Gastrocnemius medialis (tissue), 4 donors: ENCODE measurements at regions not wholly inside any gene's neighbourhood (a gene's known extent, or its start where the extent isn't known, plus 50 kb on each side); places are given as distances from the start of the nearest gene placed in this dataset.
A peak's percentile ranks its signal among the peaks of the same experiment; 100 is the strongest.

Experiments used
- ATAC-seq, 2 donors: fragments of 150-250 bp; one replicate each; pipeline ENCODE4 v1.9.1; 2016
- DNase-seq, 2 donors: peaks; one replicate each; pipeline ENCODE4 v3.0.0-alpha.2; 2019
- H3K27ac ChIP-seq, 4 donors: fragments of 200-600 bp; sonication (generic); 1 replicate in 1 of 4; 2 replicates in 3 of 4; pipeline ENCODE4 v1.5.1; 2016 to 2018; ENCODE audit warnings: mild to moderate bottlenecking in 2 of 4, moderate library complexity in 1 of 4
- H3K27me3 ChIP-seq, 3 donors: fragments of 200-600 bp; sonication (generic) in 2 of 3; 1 replicate in 1 of 3; 2 replicates in 2 of 3; pipeline versions ENCODE4 v1.5.1 to v1.6.0; 2016 to 2019; ENCODE audit warnings: mild to moderate bottlenecking in 1 of 3, moderate library complexity in 1 of 3
- H3K36me3 ChIP-seq, 2 donors: fragments of 200-600 bp; sonication (generic) in 1 of 2; one replicate each; pipeline ENCODE4 v1.5.1; 2017 to 2018
- H3K4me1 ChIP-seq, 2 donors: fragments of 200-600 bp; sonication (generic) in 1 of 2; one replicate each; pipeline ENCODE4 v1.5.1; 2016 to 2017; ENCODE audit warnings: mild to moderate bottlenecking in 2 of 2
- H3K4me3 ChIP-seq, 4 donors: fragments of 200-600 bp; sonication (generic) in 3 of 4; 1 replicate in 1 of 4; 2 replicates in 3 of 4; pipeline ENCODE4 v1.5.1; 2016 to 2019; ENCODE audit warnings: mild to moderate bottlenecking in 2 of 4
- H3K9me3 ChIP-seq, 3 donors: fragments of 200-600 bp; sonication (generic) in 2 of 3; 1 replicate in 1 of 3; 2 replicates in 2 of 3; pipeline ENCODE4 v1.5.1; 2016 to 2019
- POLR2A ChIP-seq, 2 donors: fragments of 450-650 bp; IDR thresholded peaks; one replicate each; pipeline ENCODE4 v1.6.1; 2017; ENCODE audit warnings: antibody characterized with exemption in 2 of 2, mild to moderate bottlenecking in 2 of 2, moderate library complexity in 2 of 2
- in situ Hi-C, 4 donors: fragments of 200-750 bp; cut with MboI; loops; one replicate each; pipeline versions ENCODE4 v1.15.0 to v1.8.0; 2017; ENCODE audit warnings: low sequenced_read_pairs in 4 of 4
- intact Hi-C: fragments of 100-400 bp; cut with DNase I; formaldehyde crosslinking; loops from one replicate; pipeline ENCODE4 v1.15.1; 2023; ENCODE audit warnings: low total_unique reads
- TF ChIP-seq, protein P1 (sequence below), 5 experiments: fragments of 450-650 bp in 3 of 5; fragments of 200-600 bp in 2 of 5; sonication (generic) in 2 of 5; IDR thresholded peaks in 4 of 5; conservative IDR thresholded peaks in 1 of 5; 1 replicate in 4 of 5; 2 replicates in 1 of 5; pipeline ENCODE4 v1.5.1; 2016 to 2019; ENCODE audit warnings: antibody characterized with exemption in 5 of 5, mild to moderate bottlenecking in 3 of 5, moderate library complexity in 3 of 5

- TF ChIP-seq, protein P1, sequence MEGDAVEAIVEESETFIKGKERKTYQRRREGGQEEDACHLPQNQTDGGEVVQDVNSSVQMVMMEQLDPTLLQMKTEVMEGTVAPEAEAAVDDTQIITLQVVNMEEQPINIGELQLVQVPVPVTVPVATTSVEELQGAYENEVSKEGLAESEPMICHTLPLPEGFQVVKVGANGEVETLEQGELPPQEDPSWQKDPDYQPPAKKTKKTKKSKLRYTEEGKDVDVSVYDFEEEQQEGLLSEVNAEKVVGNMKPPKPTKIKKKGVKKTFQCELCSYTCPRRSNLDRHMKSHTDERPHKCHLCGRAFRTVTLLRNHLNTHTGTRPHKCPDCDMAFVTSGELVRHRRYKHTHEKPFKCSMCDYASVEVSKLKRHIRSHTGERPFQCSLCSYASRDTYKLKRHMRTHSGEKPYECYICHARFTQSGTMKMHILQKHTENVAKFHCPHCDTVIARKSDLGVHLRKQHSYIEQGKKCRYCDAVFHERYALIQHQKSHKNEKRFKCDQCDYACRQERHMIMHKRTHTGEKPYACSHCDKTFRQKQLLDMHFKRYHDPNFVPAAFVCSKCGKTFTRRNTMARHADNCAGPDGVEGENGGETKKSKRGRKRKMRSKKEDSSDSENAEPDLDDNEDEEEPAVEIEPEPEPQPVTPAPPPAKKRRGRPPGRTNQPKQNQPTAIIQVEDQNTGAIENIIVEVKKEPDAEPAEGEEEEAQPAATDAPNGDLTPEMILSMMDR (IDR thresholded peaks at IDR 0.05 in 4 of 5, conservative IDR thresholded peaks at IDR 0.05 in 1 of 5): no peak
- no peak for TF ChIP-seq POLR2A (IDR thresholded peaks at IDR 0.05)
- DNase-seq (no peak), ATAC-seq (peak in 1 of 2 donors; percentile 39)
- Histone ChIP-seq H3K36me3 (no peaks in the 10 kb centered on the region), H3K27me3 (no peaks in the 10 kb centered on the region), H3K4me3 (no peak overlapping the region), H3K9me3 (no peaks in the 10 kb centered on the region), H3K27ac (no peak overlapping the region), H3K4me1 (no peaks in the 10 kb centered on the region)
- intact Hi-C loops (no loop called here), in situ Hi-C loops (no loop called here)
These were observed 125.5 kb downstream of the MTX3 start for GRCh38 chr5:79865579-79865978.

DNA sequence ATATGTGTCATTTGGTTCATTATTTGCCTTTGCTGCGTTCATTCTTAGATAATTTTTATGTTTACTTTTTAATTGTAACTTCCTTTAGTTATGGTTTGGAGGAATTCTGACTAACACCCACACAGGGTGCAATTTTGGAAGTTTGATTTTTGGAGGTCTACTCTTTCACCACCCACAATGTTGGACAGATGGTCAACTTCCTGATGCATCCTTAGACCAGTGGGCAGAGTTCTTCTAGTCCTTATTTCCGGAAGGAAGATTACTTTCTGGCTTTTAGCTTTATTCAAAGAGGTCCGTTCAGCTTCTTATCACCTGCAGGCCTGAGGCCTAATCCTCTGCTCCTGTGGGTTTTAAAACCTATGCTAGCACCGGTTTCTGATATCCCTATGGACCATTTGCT, 126.7 kb downstream of the MTX3 start:
- ATAC-seq (no peak), DNase-seq (no peak)
- Histone ChIP-seq H3K27me3 (no peaks in the 10 kb centered on the region), H3K4me3 (no peak overlapping the region), H3K9me3 (no peaks in the 10 kb centered on the region), H3K36me3 (no peaks in the 10 kb centered on the region), H3K27ac (no peak overlapping the region), H3K4me1 (peaks cover 5 to 7% of the 10 kb centered on the region in 2 donors)
- TF ChIP-seq POLR2A (IDR thresholded peaks at IDR 0.05): no peak
- TF ChIP-seq, protein P1 (IDR thresholded peaks at IDR 0.05 in 4 of 5, conservative IDR thresholded peaks at IDR 0.05 in 1 of 5): no peak
- in situ Hi-C loops (no loop called here), intact Hi-C loops (no loop called here)

DNA sequence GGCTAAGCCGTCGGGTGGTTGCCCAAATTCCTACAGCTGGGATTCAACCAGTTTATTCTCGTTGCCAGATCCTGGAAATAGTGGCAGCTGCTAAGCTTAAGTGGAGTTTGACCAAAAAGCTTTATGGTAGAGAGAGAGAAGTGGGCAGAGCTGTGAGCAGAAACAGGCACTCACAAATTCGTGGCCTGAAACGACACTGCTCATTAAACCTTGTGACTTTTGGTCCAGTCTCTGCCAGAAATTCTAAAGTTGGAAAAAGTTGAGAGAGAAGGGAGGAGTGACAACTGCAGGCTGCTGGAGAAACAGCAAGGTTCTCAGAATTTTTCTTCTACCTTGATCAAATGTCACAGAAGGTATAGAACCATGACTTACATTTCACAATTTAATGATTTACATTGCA, 131.5 kb downstream of the MTX3 start:
- peak; percentile 34 to 61 for ATAC-seq
- H3K27ac ChIP-seq: peak overlapping the region; percentile 35 to 63 (median 50)
- no peaks in the 10 kb centered on the region for H3K27me3 ChIP-seq
- no peak for DNase-seq
- intact Hi-C loops (loop anchor here (5.0 kb wide), 2 partner anchors 62 to 223 kb away; no protein-coding TSS in a partner anchor), in situ Hi-C loops (loop anchor here in 1 of 4 donors (5.0 kb wide), 1 partner anchor 297 kb away; no protein-coding TSS in a partner anchor)
- no peak overlapping the region for H3K4me3 ChIP-seq
- no peaks in the 10 kb centered on the region for H3K9me3 ChIP-seq
- peaks cover 10 to 17% of the 10 kb centered on the region in 2 donors for H3K4me1 ChIP-seq
- H3K36me3 ChIP-seq: no peaks in the 10 kb centered on the region
- no peak for TF ChIP-seq POLR2A (IDR thresholded peaks at IDR 0.05)
- TF ChIP-seq, protein P1 (IDR thresholded peaks at IDR 0.05 in 4 of 5, conservative IDR thresholded peaks at IDR 0.05 in 1 of 5): no peak

- H3K4me3 ChIP-seq: no peak overlapping the region
- in situ Hi-C loops: loop anchor here in 1 of 4 donors (5.0 kb wide), 1 partner anchor 296 kb away; no protein-coding TSS in a partner anchor
These were observed 132.7 kb downstream of the MTX3 start for GRCh38 chr5:79858410-79858723.

More at GRCh38 chr5:79858410-79858723, 132.7 kb downstream of the MTX3 start:
- intact Hi-C loops: loop anchor here (5.0 kb wide), 2 partner anchors 61 to 224 kb away; no protein-coding TSS in a partner anchor
- Histone ChIP-seq H3K27ac (no peak overlapping the region), H3K27me3 (no peaks in the 10 kb centered on the region), H3K4me1 (peaks cover 10 to 17% of the 10 kb centered on the region in 2 donors), H3K36me3 (no peaks in the 10 kb centered on the region), H3K9me3 (no peaks in the 10 kb centered on the region)
- DNase-seq (no peak), ATAC-seq (no peak)
- TF ChIP-seq POLR2A (IDR thresholded peaks at IDR 0.05): no peak
- TF ChIP-seq, protein P1 (IDR thresholded peaks at IDR 0.05 in 4 of 5, conservative IDR thresholded peaks at IDR 0.05 in 1 of 5): peak in 1 of 5 experiments; percentile 17
